ENCODE measurements at regions not wholly inside any gene's neighbourhood (a gene's known extent, or its start where the extent isn't known, plus 50 kb on each side); places are given as distances from the start of the nearest gene placed in this dataset.

- H3K4me3 ChIP-seq (ENCODE audit: low read depth, low read length) = no peak overlapping the region
- TF ChIP-seq, protein P1, sequence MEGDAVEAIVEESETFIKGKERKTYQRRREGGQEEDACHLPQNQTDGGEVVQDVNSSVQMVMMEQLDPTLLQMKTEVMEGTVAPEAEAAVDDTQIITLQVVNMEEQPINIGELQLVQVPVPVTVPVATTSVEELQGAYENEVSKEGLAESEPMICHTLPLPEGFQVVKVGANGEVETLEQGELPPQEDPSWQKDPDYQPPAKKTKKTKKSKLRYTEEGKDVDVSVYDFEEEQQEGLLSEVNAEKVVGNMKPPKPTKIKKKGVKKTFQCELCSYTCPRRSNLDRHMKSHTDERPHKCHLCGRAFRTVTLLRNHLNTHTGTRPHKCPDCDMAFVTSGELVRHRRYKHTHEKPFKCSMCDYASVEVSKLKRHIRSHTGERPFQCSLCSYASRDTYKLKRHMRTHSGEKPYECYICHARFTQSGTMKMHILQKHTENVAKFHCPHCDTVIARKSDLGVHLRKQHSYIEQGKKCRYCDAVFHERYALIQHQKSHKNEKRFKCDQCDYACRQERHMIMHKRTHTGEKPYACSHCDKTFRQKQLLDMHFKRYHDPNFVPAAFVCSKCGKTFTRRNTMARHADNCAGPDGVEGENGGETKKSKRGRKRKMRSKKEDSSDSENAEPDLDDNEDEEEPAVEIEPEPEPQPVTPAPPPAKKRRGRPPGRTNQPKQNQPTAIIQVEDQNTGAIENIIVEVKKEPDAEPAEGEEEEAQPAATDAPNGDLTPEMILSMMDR (IDR thresholded peaks at IDR 0.05; ENCODE audit: low read depth, low read length) = no peak
These were observed 178.5 kb upstream of the GALNT2 start for GRCh38 chr1:229888561-229889001.

- H3K4me3 ChIP-seq (ENCODE audit: low read depth, low read length) = no peak overlapping the region
- TF ChIP-seq, protein P1 (IDR thresholded peaks at IDR 0.05; ENCODE audit: low read depth, low read length) = no peak
These were observed 178.0 kb upstream of the GALNT2 start for GRCh38 chr1:229889031-229889517.

- TF ChIP-seq, protein P1 (IDR thresholded peaks at IDR 0.05; ENCODE audit: low read depth, low read length) = no peak
- H3K4me3 ChIP-seq (ENCODE audit: low read depth, low read length) = no peak overlapping the region
These were observed 175.8 kb upstream of the GALNT2 start for GRCh38 chr1:229891227-229891626.

DNA sequence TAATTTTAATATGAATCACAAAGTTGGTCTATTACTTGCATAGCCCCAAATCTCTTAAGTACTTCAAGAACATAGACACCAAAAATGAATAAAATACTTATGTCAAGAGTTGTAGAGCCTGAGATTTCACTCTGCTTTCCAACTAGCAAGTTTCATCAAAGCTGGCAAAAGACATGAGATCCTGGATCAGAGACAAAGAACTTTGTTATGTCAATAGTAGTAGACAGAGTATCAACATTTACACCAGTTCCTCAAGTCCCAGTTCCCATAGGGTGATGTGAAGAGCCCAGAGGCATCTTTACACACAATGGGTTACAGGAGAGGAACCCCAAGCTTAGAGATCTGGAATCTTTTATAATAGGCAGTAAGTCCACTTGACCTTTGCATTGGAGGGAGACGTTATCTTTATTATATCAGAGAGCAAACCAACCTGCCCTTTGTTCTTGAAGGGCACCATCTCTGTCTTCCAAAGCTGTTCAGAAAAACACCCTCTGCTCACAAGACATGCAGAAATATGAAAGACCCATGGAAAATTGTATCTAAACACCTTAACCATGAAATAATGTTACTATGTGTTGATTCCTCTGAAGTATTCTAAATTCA, 174.4 kb upstream of the GALNT2 start:
- TF ChIP-seq, protein P1 (IDR thresholded peaks at IDR 0.05; ENCODE audit: low read depth, low read length) = no peak
- no peak overlapping the region for H3K4me3 ChIP-seq (ENCODE audit: low read depth, low read length)

DNA sequence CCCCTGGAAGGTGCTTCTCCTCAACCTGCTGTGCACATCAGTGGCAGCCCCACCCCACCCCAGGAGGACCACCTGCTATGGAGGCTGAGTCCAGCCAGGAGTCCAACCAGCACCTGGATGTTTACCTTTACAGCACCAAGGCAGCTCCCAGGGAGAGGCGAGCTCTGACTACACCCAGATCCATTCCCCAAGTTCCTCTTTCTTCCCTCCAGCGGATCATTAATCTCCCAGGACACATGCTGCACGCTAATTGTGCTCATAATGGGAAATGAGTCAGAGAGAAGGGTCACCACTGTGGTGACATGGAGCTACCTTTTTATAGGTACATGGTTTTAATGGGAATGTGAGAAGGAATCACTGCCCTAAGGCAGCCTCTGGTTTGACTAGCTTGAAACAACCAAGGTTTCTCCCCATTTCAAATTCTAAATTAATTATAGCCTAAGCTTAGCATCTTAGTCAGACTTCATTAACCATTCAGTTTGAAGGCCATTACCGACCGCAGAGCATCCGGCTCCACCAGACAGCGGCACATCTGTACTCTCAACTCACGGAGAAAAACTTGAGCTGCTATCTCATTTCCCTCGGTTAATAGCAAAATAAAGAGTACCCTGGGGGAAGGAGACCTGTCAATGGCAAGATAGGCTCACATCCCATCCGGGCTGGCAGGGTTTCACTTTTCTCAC, 173.1 kb upstream of the GALNT2 start:
- TF ChIP-seq, protein P1 (IDR thresholded peaks at IDR 0.05; ENCODE audit: low read depth, low read length) = no peak
- H3K4me3 ChIP-seq (ENCODE audit: low read depth, low read length) = no peak overlapping the region

GRCh38 chr1:229894532-229894931, 172.5 kb upstream of the GALNT2 start:
- TF ChIP-seq, protein P1 (IDR thresholded peaks at IDR 0.05; ENCODE audit: low read depth, low read length) = no peak
- no peak overlapping the region for H3K4me3 ChIP-seq (ENCODE audit: low read depth, low read length)

- no peak overlapping the region for H3K4me3 ChIP-seq (ENCODE audit: low read depth, low read length)
- TF ChIP-seq, protein P1 (IDR thresholded peaks at IDR 0.05; ENCODE audit: low read depth, low read length) = no peak
These were observed 171.4 kb upstream of the GALNT2 start for GRCh38 chr1:229895605-229896004.

All from WI38 (cell line).